ENCODE measurements at regions not wholly inside any gene's neighbourhood (a gene's known extent, or its start where the extent isn't known, plus 50 kb on each side); places are given as distances from the start of the nearest gene placed in this dataset.

GRCh38 chr5:104367978-104368377 lies 805.4 kb upstream of the NUDT12 start:
- in situ Hi-C loops (cut with HindIII; ENCODE audit: low sequenced_read_pairs) = no loop called here
- no peak for DNase-seq (ENCODE audit: low read depth, low spot score)
- no peak overlapping the region for H3K4me3 ChIP-seq (ENCODE audit: low read depth, low read length)
- no peak for TF ChIP-seq CTCF (IDR thresholded peaks at IDR 0.05; ENCODE audit: low read depth, low read length)

GRCh38 chr5:104363567-104363966 lies 801.0 kb upstream of the NUDT12 start:
- no peak for DNase-seq (ENCODE audit: low read depth, low spot score)
- H3K4me3 ChIP-seq (ENCODE audit: low read depth, low read length) = no peak overlapping the region
- no peak for TF ChIP-seq CTCF (IDR thresholded peaks at IDR 0.05; ENCODE audit: low read depth, low read length)
- in situ Hi-C loops (cut with HindIII; ENCODE audit: low sequenced_read_pairs) = no loop called here

GRCh38 chr5:104361932-104362331 lies 799.3 kb upstream of the NUDT12 start:
- no peak for TF ChIP-seq CTCF (IDR thresholded peaks at IDR 0.05; ENCODE audit: low read depth, low read length)
- H3K4me3 ChIP-seq (ENCODE audit: low read depth, low read length) = no peak overlapping the region
- in situ Hi-C loops (cut with HindIII; ENCODE audit: low sequenced_read_pairs) = no loop called here
- DNase-seq (ENCODE audit: low read depth, low spot score) = no peak

GRCh38 chr5:104355350-104355749 lies 792.8 kb upstream of the NUDT12 start:
- no peak overlapping the region for H3K4me3 ChIP-seq (ENCODE audit: low read depth, low read length)
- TF ChIP-seq CTCF (IDR thresholded peaks at IDR 0.05; ENCODE audit: low read depth, low read length) = no peak
- in situ Hi-C loops (cut with HindIII; ENCODE audit: low sequenced_read_pairs) = no loop called here
- DNase-seq (ENCODE audit: low read depth, low spot score) = no peak

GRCh38 chr5:104353371-104353770 lies 790.8 kb upstream of the NUDT12 start:
- TF ChIP-seq CTCF (IDR thresholded peaks at IDR 0.05; ENCODE audit: low read depth, low read length) = no peak
- H3K4me3 ChIP-seq (ENCODE audit: low read depth, low read length) = no peak overlapping the region
- in situ Hi-C loops (cut with HindIII; ENCODE audit: low sequenced_read_pairs) = no loop called here
- DNase-seq (ENCODE audit: low read depth, low spot score) = no peak

- in situ Hi-C loops (cut with HindIII; ENCODE audit: low sequenced_read_pairs) = no loop called here
- H3K4me3 ChIP-seq (ENCODE audit: low read depth, low read length) = no peak overlapping the region
- no peak for DNase-seq (ENCODE audit: low read depth, low spot score)
- TF ChIP-seq CTCF (IDR thresholded peaks at IDR 0.05; ENCODE audit: low read depth, low read length) = no peak
These were observed 790.4 kb upstream of the NUDT12 start for GRCh38 chr5:104352954-104353353.

GRCh38 chr5:104347119-104347708 lies 784.6 kb upstream of the NUDT12 start:
- DNase-seq (ENCODE audit: low read depth, low spot score) = peak; percentile 48
- peak; percentile 20 for TF ChIP-seq CTCF (IDR thresholded peaks at IDR 0.05; ENCODE audit: low read depth, low read length)
- H3K4me3 ChIP-seq (ENCODE audit: low read depth, low read length) = no peak overlapping the region
- in situ Hi-C loops (cut with HindIII; ENCODE audit: low sequenced_read_pairs) = no loop called here
